ENCODE measurements at regions not wholly inside any gene's neighbourhood (a gene's known extent, or its start where the extent isn't known, plus 50 kb on each side); places are given as distances from the start of the nearest gene placed in this dataset.

DNA sequence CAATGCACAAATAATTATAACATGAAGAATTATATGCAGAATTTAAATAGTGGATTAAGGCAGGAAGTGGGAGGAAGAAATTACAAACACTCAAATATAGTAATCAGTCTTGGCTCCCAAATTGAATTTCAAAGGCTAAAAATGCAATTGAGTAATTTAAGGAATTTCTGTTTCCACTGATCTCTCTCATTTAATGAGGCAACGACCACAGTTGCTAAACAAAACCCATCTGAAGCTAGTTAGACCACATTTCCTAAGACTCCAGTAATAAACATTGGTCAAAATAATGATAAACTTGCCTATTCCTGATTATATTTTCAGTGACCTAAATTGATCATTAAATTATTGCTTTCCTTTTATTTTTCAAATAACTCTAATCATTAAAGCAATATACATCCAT is 174.3 kb upstream of the GRIN3A start (continued):
- TF ChIP-seq, protein P1, sequence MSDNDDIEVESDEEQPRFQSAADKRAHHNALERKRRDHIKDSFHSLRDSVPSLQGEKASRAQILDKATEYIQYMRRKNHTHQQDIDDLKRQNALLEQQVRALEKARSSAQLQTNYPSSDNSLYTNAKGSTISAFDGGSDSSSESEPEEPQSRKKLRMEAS (IDR thresholded peaks at IDR 0.05): no peak
- no peak for TF ChIP-seq SMAD3 (CRISPR knock-in tag; IDR thresholded peaks at IDR 0.05)
- TF ChIP-seq SRF (IDR thresholded peaks at IDR 0.05; ENCODE audit: low read depth, low read length): no peak
- TF ChIP-seq SIX1 (CRISPR knock-in tag; IDR thresholded peaks at IDR 0.05; ENCODE audit: borderline replicate concordance): no peak
- no peak for TF ChIP-seq SNRNP70 (IDR thresholded peaks at IDR 0.05; ENCODE audit: low read depth, low read length)

DNA sequence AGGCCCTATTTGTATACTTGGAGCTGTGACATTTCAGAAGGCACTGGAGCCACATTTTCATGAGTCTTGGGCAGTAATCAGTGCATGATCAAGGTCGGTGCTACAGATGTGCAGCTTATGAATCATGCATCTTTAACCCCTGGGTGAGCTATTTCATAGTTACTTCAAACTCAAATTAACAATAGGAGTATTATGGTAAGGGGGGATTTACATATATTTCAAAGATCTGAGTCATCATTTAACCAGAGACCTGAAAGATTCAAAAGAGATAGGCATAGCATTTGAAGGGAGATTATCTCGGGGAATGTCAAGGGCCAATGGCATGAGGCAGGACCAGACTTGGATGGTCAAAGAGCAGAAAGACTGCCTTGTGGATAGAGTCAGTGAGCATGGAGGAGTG is 169.0 kb upstream of the GRIN3A start:
- Histone ChIP-seq H3K36me3 (replicated peaks in 1 of 2; ENCODE audit: control insufficient read depth in 1 of 2, insufficient read depth in 2 of 2, low read length in 2 of 2) (no peaks in the 10 kb centered on the region), H3K27me3 (ENCODE audit: control insufficient read depth in 1 of 2, insufficient read depth in 2 of 2, low read length in 2 of 2) (no peaks in the 10 kb centered on the region), H3K4me2 (ENCODE audit: low read depth, low read length) (no peak overlapping the region), H3K9me3 (ENCODE audit: low read length) (no peaks in the 10 kb centered on the region), H3K27ac (ENCODE audit: extremely low read length, insufficient read depth, low read length) (no peak overlapping the region), H4K20me1 (ENCODE audit: insufficient read depth, low read length) (no peaks in the 10 kb centered on the region), H2AFZ (ENCODE audit: low read length) (no peak overlapping the region), H3K4me3 (replicated peaks in 1 of 3; ENCODE audit: insufficient read depth in 1 of 3, low read depth in 2 of 3, low read length in 3 of 3) (no peak overlapping the region), H3K9ac (ENCODE audit: insufficient read depth, low read depth, low read length) (no peak overlapping the region), H3K79me2 (ENCODE audit: insufficient read depth, low read length) (no peaks in the 10 kb centered on the region), H3K4me1 (ENCODE audit: insufficient read depth, low read length) (no peaks in the 10 kb centered on the region)
- ChIA-PET POLR2A (no interaction called here), CTCF (ENCODE audit: low intra/inter-chr PET ratio, low total read pairs) (no interaction called here)
- no peak for FAIRE-seq
- 3% methylated on average over 2 of the region's 2 CpGs for WGBS (ENCODE audit: low lambda C conversion rate)
- no peak for DNase-seq (ENCODE audit: low spot score)
- intact Hi-C loops (cut with micrococcal nuclease; ENCODE audit: unreplicated experiment): no loop called here
- no TSS peak for BruUV-seq (replicated peaks)
- no peak for ATAC-seq
- in situ Hi-C loops (cut with HindIII; ENCODE audit: extremely low pct_ligation_motif_present, low pct_unique_long_range_greater_than_20kb): no loop called here
- TF ChIP-seq, protein P1 (IDR thresholded peaks at IDR 0.05): no peak
- TF ChIP-seq XRCC5 (optimal IDR thresholded peaks at IDR 0.05; ENCODE audit: low read length) (no peak), ZNF460 (CRISPR knock-in tag; IDR thresholded peaks at IDR 0.05; ENCODE audit: borderline replicate concordance) (no peak), ATRX (CRISPR knock-in tag; IDR thresholded peaks at IDR 0.05; ENCODE audit: borderline replicate concordance) (no peak), HDAC2 (CRISPR knock-in tag; IDR thresholded peaks at IDR 0.05) (no peak), KDM5A (IDR thresholded peaks at IDR 0.05; ENCODE audit: borderline replicate concordance, low read length) (no peak), TARDBP (CRISPR knock-in tag; IDR thresholded peaks at IDR 0.05) (no peak)
- TF ChIP-seq, protein P2, sequence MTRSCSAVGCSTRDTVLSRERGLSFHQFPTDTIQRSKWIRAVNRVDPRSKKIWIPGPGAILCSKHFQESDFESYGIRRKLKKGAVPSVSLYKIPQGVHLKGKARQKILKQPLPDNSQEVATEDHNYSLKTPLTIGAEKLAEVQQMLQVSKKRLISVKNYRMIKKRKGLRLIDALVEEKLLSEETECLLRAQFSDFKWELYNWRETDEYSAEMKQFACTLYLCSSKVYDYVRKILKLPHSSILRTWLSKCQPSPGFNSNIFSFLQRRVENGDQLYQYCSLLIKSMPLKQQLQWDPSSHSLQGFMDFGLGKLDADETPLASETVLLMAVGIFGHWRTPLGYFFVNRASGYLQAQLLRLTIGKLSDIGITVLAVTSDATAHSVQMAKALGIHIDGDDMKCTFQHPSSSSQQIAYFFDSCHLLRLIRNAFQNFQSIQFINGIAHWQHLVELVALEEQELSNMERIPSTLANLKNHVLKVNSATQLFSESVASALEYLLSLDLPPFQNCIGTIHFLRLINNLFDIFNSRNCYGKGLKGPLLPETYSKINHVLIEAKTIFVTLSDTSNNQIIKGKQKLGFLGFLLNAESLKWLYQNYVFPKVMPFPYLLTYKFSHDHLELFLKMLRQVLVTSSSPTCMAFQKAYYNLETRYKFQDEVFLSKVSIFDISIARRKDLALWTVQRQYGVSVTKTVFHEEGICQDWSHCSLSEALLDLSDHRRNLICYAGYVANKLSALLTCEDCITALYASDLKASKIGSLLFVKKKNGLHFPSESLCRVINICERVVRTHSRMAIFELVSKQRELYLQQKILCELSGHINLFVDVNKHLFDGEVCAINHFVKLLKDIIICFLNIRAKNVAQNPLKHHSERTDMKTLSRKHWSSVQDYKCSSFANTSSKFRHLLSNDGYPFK (CRISPR knock-in tag; IDR thresholded peaks at IDR 0.05; ENCODE audit: borderline replicate concordance): no peak
- TF ChIP-seq, protein P3, sequence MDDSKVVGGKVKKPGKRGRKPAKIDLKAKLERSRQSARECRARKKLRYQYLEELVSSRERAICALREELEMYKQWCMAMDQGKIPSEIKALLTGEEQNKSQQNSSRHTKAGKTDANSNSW (CRISPR knock-in tag; IDR thresholded peaks at IDR 0.05; ENCODE audit: borderline replicate concordance): no peak
- TF ChIP-seq, protein P4, sequence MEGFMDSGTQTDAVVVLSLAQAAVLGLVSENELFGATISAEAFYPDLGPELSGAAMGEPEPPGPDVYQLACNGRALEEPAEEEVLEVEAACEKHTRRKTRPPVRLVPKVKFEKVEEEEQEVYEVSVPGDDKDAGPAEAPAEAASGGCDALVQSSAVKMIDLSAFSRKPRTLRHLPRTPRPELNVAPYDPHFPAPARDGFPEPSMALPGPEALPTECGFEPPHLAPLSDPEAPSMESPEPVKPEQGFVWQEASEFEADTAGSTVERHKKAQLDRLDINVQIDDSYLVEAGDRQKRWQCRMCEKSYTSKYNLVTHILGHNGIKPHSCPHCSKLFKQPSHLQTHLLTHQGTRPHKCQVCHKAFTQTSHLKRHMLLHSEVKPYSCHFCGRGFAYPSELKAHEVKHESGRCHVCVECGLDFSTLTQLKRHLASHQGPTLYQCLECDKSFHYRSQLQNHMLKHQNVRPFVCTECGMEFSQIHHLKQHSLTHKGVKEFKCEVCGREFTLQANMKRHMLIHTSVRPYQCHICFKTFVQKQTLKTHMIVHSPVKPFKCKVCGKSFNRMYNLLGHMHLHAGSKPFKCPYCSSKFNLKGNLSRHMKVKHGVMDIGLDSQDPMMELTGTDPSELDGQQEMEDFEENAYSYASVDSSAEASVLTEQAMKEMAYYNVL (CRISPR knock-in tag; IDR thresholded peaks at IDR 0.05; ENCODE audit: borderline replicate concordance): no peak

Measured in HepG2 (cell line).